Effector CD8-positive, alpha-beta T cell (primary cell): ENCODE measurements at regions not wholly inside any gene's neighbourhood (a gene's known extent, or its start where the extent isn't known, plus 50 kb on each side); places are given as distances from the start of the nearest gene placed in this dataset.

ENCODE experiments used
- DNase-seq: peaks from one replicate; lab custom pipeline; 2025; lab: John Stamatoyannopoulos, UW

DNA sequence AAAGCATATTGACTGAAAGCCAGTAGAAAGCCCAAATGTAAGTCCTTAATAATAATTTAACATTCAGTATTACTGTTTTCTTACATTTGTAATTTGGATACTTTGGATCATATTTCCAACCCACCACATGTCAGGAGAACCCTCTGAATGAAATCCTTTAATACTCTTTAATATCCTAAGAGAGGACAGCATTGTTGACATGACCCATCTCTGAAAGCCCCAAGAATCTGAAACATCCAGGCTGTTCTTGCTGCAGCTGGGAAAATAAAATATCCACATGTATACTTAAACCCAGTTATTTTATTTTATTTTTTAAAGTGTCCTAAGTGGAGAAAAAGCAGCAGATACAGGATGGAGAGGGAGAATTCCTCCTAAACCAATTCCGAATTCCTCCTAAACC, 130.8 kb upstream of the RIPOR2 start:
- no peak for DNase-seq

DNA sequence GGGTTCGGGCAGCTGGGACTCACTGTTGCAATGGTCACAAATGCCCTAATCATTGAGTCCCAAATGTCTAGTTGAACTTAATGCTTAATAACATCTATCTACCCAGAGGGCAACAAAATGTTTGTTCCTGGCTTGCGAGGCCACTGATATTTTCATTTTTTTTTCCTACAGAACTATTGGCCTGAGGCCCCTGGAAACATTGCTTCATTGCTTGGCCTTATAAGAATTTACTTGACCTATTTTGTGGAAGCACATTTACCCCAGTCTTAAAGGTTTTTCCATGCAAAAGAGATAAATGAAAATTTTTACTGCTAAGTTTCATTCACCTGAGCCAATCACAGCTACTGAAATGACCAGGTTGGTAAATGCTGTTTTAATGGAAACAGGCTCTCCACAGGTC, 133.1 kb upstream of the RIPOR2 start:
- DNase-seq = no peak

DNA sequence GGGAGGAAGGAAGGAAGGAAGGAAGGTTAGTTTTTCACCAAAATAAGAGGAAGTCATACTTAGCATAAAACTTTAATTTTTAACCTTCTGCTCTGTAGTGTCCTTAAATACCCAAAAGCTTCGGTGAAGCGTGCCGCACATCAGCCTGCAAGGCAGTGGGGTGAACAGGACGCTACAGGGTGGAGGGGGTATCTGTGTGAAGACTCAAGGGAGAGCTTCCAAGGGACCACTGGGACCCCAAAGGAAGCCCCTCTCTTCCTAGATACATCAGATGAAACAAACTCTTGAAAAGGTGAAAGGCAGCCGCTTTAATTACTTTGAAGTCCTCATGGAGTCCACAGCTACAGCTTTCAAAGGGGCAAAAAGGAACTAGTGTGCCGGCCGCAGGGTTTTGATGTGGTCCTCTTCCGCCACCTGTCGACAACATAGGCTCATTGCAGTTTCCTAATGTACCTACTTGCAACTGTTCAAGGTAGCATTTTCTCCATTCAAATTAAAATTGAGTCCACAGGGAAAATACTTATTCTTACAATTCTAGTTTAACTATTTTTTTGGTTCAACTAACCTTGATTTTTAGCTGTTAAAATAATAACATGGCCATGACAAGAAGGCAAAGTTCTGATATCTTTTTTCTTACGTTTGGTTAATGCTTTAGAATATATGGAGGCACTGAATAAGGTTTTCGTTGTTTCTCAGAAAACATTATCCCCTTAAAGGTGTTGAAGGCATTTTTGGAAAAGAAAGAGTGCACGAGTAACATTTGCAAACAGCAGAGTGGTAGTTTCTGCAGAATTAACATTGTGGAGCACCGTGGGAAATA, 135.0 kb upstream of the RIPOR2 start:
- DNase-seq = peak; percentile 73

DNA sequence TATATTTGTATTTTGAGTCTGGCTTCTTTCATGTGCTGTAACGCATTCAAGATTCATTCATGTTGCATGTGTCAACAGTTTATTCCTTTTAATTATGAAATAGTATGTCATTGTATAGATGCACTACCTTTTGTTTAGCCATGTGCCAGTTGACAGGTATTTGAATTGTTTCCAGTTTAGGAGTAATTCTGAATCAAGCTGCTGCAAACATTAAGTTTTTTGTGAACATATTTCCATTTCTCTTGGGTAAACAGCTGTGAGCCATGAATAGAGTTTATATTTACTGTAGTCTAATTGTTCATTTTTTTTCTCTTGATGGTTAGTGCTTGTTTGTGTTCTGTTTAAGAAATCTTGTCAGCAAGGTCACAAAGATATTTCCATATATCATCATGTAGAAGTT, 142.4 kb upstream of the RIPOR2 start:
- no peak for DNase-seq

- no peak for DNase-seq
Observed at GRCh38 chr6:25083784-25084507, 148.2 kb upstream of the RIPOR2 start.

DNA sequence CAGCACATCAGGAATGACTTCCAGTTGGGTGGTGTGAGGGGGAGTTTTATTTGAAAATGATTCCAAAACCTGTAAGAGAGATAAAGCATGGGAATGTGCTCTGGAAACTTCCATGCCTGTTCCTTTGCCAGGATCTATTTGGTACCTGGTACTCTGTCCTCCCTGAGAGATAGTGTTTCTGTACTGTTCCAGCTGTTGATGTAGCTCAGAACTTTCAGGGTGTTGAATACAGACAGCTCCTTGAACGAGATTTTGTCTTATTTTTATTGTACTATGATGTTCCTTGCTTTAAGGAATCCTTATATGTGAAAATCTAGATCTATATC, 148.7 kb upstream of the RIPOR2 start:
- no peak for DNase-seq

DNA sequence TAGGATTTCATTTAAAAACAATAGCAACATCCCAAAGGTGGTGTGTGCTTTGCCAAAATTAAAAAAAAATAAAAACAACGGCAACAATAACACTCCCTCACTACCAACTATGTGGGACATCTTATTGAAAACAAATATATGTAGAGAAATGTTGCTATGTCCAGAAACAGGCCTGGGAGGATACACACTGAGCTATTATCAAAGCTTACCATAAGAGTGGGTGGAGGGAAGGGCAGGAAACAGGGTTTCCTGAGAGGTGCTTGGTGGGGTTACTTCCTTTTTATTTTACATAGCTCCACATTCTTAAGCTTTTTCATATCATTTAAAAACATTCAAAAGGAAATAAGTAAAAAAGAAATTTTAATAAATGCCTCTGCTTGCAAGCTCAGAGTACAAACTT, 150.0 kb upstream of the RIPOR2 start:
- DNase-seq = no peak

DNA sequence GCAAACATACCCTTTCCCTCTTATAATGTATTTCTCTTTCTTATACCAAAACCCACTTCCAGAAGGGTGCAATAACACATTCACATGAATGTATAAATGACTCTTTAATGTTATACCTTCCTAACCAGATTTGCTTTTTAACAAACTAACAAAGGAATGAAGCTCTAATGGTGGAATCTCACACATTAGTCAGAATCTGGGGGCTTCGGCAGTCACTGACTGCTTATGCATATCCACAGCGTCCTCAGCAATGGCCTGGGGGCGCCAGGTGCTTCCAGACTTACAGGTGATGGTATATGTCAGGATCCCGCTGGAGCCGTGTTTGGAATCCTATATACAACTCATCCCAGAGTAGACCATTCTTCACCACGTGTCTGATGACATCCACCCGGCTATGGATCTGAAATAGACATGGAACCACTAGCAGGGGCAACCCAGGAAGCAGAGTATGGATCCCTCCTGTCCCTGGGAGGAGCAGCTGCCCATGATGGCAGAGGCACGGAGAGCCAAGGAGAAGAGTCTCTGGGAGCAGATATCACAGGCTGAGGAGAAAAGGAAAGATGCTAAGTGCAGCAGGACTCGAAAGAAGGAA, 150.8 kb upstream of the RIPOR2 start:
- no peak for DNase-seq

DNA sequence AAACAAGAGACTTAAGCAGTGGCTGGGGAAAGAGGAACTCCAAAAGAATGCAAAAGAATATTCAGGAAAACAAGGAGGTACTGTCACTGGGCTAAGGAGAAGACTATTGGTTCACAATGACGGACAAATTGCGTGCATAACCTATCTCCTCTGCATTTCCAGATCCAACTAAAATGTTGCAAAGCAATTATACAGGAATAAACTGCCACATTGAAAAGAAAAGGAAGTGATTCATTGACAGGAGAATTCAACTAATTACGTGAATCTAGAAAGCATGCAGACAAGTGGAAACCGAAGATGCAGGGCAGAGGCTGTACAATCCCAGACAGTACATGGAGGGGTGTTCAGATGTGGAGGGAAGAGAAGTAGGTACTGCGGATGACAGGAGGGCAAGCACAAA, 152.8 kb upstream of the RIPOR2 start:
- DNase-seq = no peak

DNA sequence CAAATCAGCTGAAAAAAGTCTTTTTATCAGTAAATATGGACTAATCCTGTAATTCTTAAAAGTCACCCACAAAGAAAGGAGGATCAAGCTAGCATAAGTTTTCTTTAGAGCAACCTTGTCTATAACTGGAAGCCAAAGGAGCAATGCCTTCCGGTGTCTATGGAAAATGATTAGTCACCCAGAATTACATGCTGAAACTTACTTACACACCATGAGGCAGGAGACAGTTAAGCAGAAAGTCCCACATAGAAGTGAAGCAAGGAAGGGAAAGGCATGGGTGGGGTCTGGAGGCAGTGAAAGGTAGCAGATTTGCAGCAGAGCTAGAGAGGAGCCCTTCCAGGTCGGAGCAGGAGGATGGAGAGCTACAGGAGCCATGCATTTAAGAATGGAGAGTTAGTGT, 153.7 kb upstream of the RIPOR2 start:
- DNase-seq = no peak

- no peak for DNase-seq
Observed at GRCh38 chr6:25094726-25095125, 159.0 kb upstream of the RIPOR2 start.

DNA sequence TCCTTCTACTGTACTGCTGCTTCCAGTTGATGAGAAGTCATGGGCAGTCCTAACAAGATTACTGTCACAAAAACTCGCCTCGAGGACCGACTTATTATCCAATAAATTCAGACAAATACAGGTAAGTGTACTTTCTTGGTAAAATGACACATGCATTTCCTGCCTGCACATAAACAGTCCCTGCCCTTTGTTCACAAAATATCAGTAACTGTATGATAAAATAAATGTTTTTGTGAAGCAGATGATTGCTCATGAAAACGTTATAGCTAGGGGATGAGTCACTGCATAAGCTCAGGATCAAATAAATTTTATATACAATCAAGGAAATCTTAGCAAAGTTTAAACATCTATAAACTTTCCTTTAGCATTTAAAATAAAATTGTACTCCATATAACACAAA, 164.5 kb upstream of the RIPOR2 start:
- DNase-seq = no peak

GRCh38 chr6:25103603-25104002, 167.8 kb upstream of the RIPOR2 start:
- DNase-seq = no peak

GRCh38 chr6:25105070-25105925, 169.5 kb upstream of the RIPOR2 start:
- DNase-seq = no peak

GRCh38 chr6:25107218-25107617, 171.5 kb upstream of the RIPOR2 start:
- DNase-seq = no peak

DNA sequence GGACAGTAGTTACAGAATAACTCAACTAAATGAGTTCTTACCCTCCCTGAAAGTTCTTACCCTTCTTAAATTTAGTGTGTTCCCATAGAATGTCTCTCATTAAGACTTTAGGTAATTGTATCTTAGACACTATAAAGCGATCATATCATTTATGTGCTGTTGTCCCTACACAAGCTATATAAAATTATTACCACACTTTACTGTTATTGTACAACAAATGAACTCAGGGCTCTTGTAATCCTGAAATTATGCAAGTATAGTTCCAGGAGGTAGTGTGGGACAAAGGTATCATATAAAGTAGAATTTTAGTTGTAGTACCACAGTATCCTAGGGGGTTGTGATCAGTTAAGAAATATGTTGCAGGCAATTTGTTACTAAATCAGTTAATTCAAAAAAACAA, 167.4 kb upstream of the CARMIL1 start:
- no peak for DNase-seq

DNA sequence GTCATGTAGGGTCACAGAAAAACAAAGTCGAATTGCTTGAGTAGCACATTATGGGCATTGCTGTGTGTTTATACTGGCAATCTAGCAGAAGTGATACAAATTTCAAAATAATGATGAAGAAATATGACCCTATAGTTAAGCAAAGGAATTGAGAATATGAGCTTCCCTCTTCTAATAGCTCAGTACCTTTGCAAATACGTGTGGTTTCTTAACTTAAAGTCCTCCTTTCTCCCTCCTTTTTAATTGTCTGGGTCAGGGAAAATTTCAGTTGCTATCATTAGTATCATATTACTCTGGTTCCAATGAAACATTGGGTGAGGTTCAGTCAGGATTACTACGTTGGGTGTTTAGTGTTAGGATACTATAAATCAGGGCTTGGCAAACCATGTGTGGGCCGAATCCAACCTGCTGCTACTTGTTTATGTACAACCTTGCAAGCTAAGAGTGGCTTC, 166.8 kb upstream of the CARMIL1 start:
- DNase-seq = no peak

DNA sequence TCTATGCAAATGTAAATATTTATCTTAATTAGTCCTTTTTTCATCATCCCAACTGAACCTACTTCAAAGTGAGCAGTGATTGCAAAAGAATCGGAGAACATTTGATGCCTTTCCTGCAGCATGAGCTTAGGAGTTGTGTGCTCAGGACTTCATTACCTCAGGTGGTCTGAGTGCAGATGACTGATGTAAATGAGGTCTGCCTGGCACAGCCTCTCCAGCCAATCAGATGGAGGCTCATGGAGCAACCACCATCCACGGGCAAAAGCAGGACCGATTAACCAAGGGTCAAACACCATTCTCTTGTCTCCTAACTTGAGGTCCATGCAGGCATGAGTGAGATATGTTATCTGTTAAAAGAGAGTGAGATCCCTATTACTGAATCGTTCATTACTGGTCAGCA, 165.7 kb upstream of the CARMIL1 start:
- no peak for DNase-seq

- DNase-seq = no peak
Observed at GRCh38 chr6:25118038-25118437, 161.1 kb upstream of the CARMIL1 start.

DNA sequence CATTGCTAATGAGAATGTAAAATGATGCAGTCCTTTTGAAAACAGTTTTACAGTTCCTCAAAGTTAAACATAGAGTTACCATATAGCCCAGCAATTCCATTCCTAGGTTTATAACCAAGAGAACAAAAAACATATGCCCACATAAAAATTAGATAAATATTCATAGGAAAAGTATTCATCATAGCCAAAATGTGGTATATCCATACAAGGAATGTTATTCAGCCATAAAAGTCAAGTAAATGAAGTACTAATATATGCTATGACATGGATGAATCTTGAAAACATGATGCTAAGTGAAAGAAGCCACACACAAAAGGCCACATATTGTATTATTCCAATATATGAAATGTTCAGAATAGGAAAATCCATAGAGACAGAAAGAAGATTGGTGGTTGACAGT, 158.0 kb upstream of the CARMIL1 start:
- DNase-seq = no peak

DNA sequence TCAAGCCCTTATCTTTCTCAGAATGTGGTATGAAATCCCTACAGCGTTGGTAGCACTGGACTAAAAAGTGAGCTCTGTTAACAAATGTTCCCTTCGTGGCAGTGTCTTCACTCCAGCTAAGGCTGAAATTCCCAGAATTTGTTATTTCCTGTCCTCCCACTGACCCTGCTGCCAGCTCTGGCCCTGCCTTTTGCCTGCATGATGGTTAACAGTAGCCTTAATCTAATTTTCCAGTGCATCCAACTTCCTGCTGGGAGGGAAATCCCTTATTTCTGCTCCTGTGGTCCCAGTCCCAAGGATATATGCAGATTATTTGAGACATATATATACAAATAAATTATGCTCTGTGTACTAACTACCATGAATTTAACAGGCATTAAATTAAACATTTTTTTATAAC, 157.2 kb upstream of the CARMIL1 start:
- no peak for DNase-seq

DNA sequence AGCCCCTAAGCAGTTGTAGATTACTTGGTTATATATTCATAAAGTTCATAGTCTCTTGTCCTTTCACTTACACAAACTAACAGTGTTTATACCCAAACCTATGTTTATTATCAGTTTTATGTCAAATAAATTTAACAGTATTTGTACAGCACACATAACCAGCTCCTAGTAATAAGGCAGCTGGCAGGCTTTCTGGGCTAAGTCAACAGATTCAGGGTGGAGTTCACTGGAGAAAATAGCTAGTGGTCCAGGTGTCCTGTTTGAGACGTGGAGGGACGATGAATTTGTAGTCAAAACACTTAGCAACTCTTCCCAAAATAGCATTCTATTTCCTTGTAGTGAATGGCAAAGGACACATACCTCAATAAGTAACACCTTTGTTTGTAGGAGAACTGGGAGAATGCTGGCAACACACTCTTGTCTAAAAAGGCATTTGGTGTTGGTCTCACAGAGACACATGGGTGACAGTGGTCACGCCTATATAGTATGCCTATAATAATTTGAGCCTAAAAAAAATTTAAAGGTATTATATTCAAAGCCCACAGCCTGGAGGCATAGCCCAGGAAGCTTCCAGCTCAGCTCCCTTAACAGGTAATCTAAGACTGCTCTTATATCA, 156.4 kb upstream of the CARMIL1 start:
- DNase-seq = no peak
